ENCODE measurements at regions not wholly inside any gene's neighbourhood (a gene's known extent, or its start where the extent isn't known, plus 50 kb on each side); places are given as distances from the start of the nearest gene placed in this dataset.

GRCh38 chr12:39037115-39037514 is 131.7 kb upstream of the CPNE8 start:
- no peak for TF ChIP-seq CTCF (conservative IDR thresholded peaks at IDR 0.05; ENCODE audit: low read depth, low read length)
- no peak for TF ChIP-seq EZH2 (IDR thresholded peaks at IDR 0.05; ENCODE audit: borderline replicate concordance, low read depth, low read length, poor library complexity, severe bottlenecking)
